HG03108 (cell line): ENCODE measurements at regions not wholly inside any gene's neighbourhood (a gene's known extent, or its start where the extent isn't known, plus 50 kb on each side); places are given as distances from the start of the nearest gene placed in this dataset.
"Not testable (repeated sequence)": the region's sequence is repeated elsewhere in the genome, so short reads cannot be mapped to it uniquely, and the experiment has no call there.

Experiments used
- ATAC-seq: cut with Tn5 transposase; IDR thresholded peaks from one replicate; pipeline ENCODE4 v1.9.1; 2021; ENCODE audit warnings: moderate library complexity; ENCODE audit not compliant: unreplicated experiment

GRCh38 chr10:120749856-120750566 lies 101.2 kb upstream of the WDR11 start:
- no peak for ATAC-seq

GRCh38 chr10:120755771-120756170 lies 95.4 kb upstream of the WDR11 start:
- no peak for ATAC-seq

- ATAC-seq, result no peak
Measured at GRCh38 chr10:120760253-120760652, 90.9 kb upstream of the WDR11 start.

DNA sequence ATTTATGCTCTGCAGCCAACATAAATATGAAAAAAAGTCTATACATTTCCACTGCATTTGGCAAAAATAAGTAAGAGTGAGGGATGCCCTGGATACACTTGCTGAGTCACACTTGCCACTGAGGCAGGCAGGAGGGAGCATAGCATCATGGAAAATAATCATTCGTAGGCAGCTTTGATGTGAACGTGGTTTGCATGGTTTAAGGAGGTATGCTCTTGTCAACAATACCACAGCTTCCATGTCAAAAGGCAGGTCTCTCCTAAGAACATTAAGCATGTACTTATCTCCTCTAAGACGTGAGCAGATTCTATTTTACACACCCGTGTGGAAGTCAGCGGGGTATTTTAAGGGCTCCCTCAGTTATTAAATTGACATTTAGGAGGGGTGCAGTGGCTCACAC lies 89.2 kb upstream of the WDR11 start:
- no peak for ATAC-seq

GRCh38 chr10:120765226-120765803 lies 85.8 kb upstream of the WDR11 start:
- ATAC-seq, result no peak

GRCh38 chr10:120768227-120768626 lies 82.9 kb upstream of the WDR11 start:
- no peak for ATAC-seq

- ATAC-seq, result no peak
Measured at GRCh38 chr10:120770496-120770895, 80.7 kb upstream of the WDR11 start.

- ATAC-seq, result no peak
Measured at GRCh38 chr10:120776442-120776841, 74.7 kb upstream of the WDR11 start.

DNA sequence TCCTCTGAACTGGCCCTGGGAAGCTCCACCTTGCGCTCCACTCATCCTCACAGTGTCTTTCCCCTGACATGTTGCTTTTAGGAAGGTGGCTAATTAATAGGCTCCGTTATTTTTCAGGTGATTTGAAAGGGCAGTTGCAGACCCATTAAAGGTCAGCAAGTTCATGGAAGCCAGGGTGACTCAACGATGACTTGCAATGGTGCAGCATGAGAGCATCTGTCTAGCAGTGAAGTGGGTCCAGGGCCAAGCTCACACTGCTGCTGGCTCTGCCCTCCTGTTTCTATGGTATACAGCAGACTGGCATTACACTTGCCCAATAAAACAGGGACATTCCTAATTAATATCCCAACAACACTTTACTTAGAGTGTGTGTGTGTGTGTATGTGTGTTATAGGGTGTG lies 68.8 kb upstream of the WDR11 start:
- ATAC-seq, result no peak

GRCh38 chr10:120783098-120783497 lies 68.1 kb upstream of the WDR11 start:
- ATAC-seq, result no peak

DNA sequence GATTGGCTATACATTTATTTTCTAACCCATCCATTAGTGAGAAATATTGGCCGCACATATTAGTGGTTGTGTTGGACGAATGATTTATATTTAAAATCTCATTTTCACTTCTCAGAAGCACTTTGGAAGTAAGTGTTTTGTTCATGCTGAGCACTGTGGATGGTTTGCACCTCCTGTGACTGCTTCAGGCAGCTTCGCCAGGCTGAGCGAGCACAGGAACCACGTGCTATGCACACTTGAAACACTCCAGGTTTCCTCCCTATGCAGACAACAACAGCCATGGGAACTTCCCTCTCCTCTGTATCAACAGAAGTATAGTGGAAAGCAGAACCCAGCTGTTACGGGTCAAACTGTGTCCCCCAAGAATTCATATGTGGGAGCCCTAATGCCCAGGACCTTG lies 67.3 kb upstream of the WDR11 start:
- no peak for ATAC-seq

GRCh38 chr10:120788771-120789170 lies 62.4 kb upstream of the WDR11 start:
- no peak for ATAC-seq

GRCh38 chr10:120789303-120790203 lies 61.6 kb upstream of the WDR11 start:
- ATAC-seq, result no peak

GRCh38 chr10:120791316-120791715 lies 59.8 kb upstream of the WDR11 start:
- no peak for ATAC-seq

DNA sequence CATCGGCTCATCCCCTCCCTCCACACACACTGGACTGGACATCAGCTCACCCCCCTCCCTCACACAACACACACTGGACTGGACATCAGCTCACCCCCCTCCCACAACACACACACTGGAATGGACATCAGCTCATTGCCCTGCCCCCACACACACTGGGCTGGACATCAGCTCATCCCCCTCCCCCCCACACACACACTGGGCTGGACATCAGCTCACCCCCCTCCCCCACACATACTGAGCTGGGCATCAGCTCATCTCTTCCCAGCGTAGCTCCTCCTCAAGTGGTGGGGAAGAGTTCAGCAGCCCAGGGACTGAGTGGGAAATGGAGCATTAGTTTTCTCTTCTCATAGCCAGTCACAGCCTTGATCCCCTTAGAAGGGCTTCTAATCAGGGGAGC lies 58.1 kb upstream of the WDR11 start:
- no peak for ATAC-seq

DNA sequence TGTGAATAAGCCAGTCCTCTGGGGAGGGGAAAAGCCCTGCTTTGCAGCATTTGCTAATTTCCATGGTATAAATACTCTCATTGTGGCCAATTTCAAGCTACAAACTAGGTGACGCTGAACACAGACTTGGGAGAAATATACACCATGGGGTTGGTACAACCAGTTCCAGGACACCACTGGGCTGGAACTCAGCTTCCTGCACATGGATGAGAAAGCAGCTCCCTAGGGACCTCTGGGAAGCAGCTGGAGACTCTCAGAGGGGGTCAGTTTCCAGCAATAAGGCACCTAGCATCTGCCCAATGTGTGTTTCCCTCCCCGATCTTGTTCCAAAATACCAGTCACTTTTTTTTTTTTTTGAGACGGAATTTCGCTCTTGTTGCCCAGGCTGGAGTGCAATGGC lies 56.8 kb upstream of the WDR11 start:
- no peak for ATAC-seq

- not testable (repeated sequence) for ATAC-seq
Measured at GRCh38 chr10:120798276-120798675, 52.9 kb upstream of the WDR11 start.

DNA sequence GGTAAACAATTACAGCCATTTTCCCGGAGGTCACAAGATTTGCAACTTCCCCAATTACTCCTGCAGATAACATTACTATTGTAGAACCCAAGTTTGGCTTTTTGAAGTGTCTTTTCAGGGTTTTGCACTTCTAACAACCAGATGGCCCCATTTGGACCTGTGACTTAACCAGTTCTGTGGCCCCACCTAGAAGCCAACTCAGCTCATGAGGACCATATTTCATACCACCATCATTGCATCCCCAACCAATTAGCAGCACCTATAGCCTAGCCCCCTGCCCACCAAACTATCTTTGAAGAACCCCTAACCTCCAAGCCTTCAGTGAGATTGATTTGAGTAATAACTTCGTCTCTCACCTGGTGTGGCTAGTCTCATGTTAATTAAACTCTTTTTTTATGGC lies 51.3 kb upstream of the WDR11 start:
- ATAC-seq, result no peak

GRCh38 chr10:120800528-120801323 lies 50.4 kb upstream of the WDR11 start:
- ATAC-seq, result no peak
